NT2/D1 (cell line): ENCODE measurements at regions not wholly inside any gene's neighbourhood (a gene's known extent, or its start where the extent isn't known, plus 50 kb on each side); places are given as distances from the start of the nearest gene placed in this dataset.

ENCODE experiments used
- SUZ12 ChIP-seq: IDR thresholded peaks from 2 replicates; pipeline ENCODE4 v1.6.1; 2011; ENCODE audit not compliant: insufficient read length, insufficient read depth; ENCODE audit errors: extremely low read depth
- YY1 ChIP-seq: IDR thresholded peaks from 2 replicates; pipeline ENCODE4 v1.6.1; 2011; ENCODE audit not compliant: insufficient read length, insufficient read depth
- ZNF274 ChIP-seq: IDR thresholded peaks from 2 replicates; pipeline ENCODE4 v1.6.1; 2011; ENCODE audit warnings: mild to moderate bottlenecking, low read depth, low read length

GRCh38 chr2:155997538-155997937, 335.0 kb downstream of the NR4A2 start:
- TF ChIP-seq ZNF274 = no peak
- no peak for TF ChIP-seq YY1
- TF ChIP-seq SUZ12 = no peak
